ENCODE measurements at regions not wholly inside any gene's neighbourhood (a gene's known extent, or its start where the extent isn't known, plus 50 kb on each side); places are given as distances from the start of the nearest gene placed in this dataset.

DNA sequence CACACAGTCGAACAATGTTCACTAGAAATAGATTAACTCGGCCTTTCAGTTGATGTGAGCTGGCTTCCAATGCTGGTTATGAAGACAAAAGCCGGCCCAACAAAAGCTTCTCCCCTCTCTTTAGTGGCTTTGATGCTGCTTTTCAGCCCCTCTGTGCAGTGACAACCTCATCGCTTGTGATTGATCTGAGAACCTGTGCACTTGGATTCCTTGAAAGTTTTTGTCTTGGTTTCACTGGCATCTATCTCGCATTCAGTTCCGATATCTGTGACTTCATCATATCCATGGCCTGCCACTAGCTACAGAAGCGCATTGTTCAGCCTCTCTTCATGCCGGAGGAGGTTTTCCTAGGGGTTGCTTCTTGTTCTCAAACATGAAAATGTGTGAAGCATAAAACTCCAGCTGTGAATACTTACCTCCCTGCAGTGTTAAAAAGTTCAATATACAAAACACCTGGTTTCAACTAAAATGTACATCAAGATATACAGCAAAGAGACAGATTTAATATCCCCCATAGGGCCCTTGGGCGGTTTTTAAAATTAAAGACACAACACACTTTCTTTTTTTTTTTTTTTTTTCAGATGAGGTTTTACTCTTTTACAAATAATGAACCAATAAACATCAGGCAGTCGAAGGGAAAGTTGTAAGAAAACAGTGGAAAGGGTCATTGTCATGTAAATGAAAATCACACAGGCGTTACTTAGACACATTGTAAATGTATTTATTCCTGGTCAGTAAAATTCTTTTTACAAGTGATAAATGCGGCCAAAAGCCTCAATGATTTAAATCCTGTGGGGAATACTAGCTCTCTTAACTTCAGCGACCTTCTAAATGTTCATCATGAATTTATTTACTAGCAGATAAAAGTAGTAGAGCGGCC, 1252.8 kb downstream of the EFNB2 start:
- no peak for TF ChIP-seq CTCF (IDR thresholded peaks at IDR 0.05)
- no peak for TF ChIP-seq POLR2A (IDR thresholded peaks at IDR 0.05; ENCODE audit: low read depth)
- TF ChIP-seq POLR2AphosphoS5 (IDR thresholded peaks at IDR 0.05), result no peak
- no peak for TF ChIP-seq EP300 (IDR thresholded peaks at IDR 0.05)

Data from esophagus muscularis mucosa (tissue), 4 donors.